ENCODE measurements at regions not wholly inside any gene's neighbourhood (a gene's known extent, or its start where the extent isn't known, plus 50 kb on each side); places are given as distances from the start of the nearest gene placed in this dataset.
"Not testable (repeated sequence)": the region's sequence is repeated elsewhere in the genome, so short reads cannot be mapped to it uniquely, and the experiment has no call there.

- TF ChIP-seq CTCF (IDR thresholded peaks at IDR 0.05); ZFX (IDR thresholded peaks at IDR 0.05; ENCODE audit: borderline replicate concordance): not testable (repeated sequence)
Observed at GRCh38 chr21:9647409-9647808, 874.0 kb upstream of the TPTE start.
